GM12878 (cell line): ENCODE measurements at regions not wholly inside any gene's neighbourhood (a gene's known extent, or its start where the extent isn't known, plus 50 kb on each side); places are given as distances from the start of the nearest gene placed in this dataset.
A peak's percentile ranks its signal among the peaks of the same experiment; 100 is the strongest.

Experiments
- ATAC-seq: fragments of 200-7000 bp; cut with Tn5 transposase; 3 replicates; pipeline ENCODE4 v1.9.1; 2020; ENCODE audit warnings: mild to moderate bottlenecking, moderate library complexity
- BruUV-seq: library from RNA; stranded (reverse); fragments of 400-500 nt; replicated peaks from 2 replicates; lab custom pipeline; 2021; lab: Mats Ljungman, UMichigan
- CTCF ChIA-PET: fragments of 300-600 bp; sonication (Branson Sonifier 250); formaldehyde crosslinking; extraction: SDS; loops from one replicate; lab custom pipeline; 2021; ENCODE audit warnings: inconsistent platforms; lab: Yijun Ruan, JAX
- POLR2A ChIA-PET: fragments of 350-600 bp; formaldehyde crosslinking; extraction: SDS; loops from one replicate; lab custom pipeline; 2021; ENCODE audit warnings: inconsistent platforms; lab: Charles Lee
- RAD21 ChIA-PET: fragments of 300-600 bp; sonication (Branson Sonifier 250); formaldehyde crosslinking; loops from one replicate; lab custom pipeline; 2023; ENCODE audit warnings: antibody characterized with exemption; ENCODE audit not compliant: unreplicated experiment; lab: Charles Lee
- SMC1A ChIA-PET: fragments of 300-600 bp; sonication (Branson Sonifier 250); formaldehyde crosslinking; loops from one replicate; lab custom pipeline; 2023; ENCODE audit not compliant: unreplicated experiment, uncharacterized antibody; lab: Charles Lee
- DNase-seq: peaks from one replicate; pipeline ENCODE4 v3.0.0-alpha.2; 2011; ENCODE audit warnings: low read depth, low spot score
- FAIRE-seq: peaks from 3 replicates; lab custom pipeline; 2011; peaks lifted over from hg19 to GRCh38; lab: Jason Lieb, UNC
- H2AFZ ChIP-seq: 2 replicates; pipeline ENCODE4 v1.6.0; 2011; ENCODE audit warnings: low read depth, low read length, control low read depth; ENCODE audit not compliant: control insufficient read depth
- H3K27ac ChIP-seq: 2 replicates; pipeline ENCODE4 v1.5.1; 2011; ENCODE audit warnings: control low read depth; ENCODE audit not compliant: control insufficient read depth, insufficient read depth
- H3K27me3 ChIP-seq, 2 experiments: replicated peaks in 1 of 2; 2 replicates each; pipeline versions ENCODE4 v1.6.0 to v1.6.1; 2011; ENCODE audit warnings: low read length in 1 of 2; ENCODE audit not compliant: control insufficient read depth in 2 of 2, insufficient read depth in 2 of 2
- H3K36me3 ChIP-seq, 2 experiments: 2 replicates each; pipeline ENCODE4 v1.5.1; 2011; ENCODE audit warnings: low read length in 1 of 2; ENCODE audit not compliant: control insufficient read depth in 2 of 2, insufficient read depth in 2 of 2
- H3K4me1 ChIP-seq: 2 replicates; pipeline ENCODE4 v1.6.1; 2011; ENCODE audit warnings: mild to moderate bottlenecking, low read length, moderate library complexity, mixed read lengths; ENCODE audit not compliant: control insufficient read depth, insufficient read depth
- H3K4me2 ChIP-seq: 2 replicates; pipeline ENCODE4 v1.6.0; 2011; ENCODE audit warnings: control low read depth; ENCODE audit not compliant: control insufficient read depth, insufficient read depth
- H3K4me3 ChIP-seq: fragments of 200-600 bp; sonication (generic); 2 replicates; pipeline ENCODE4 v1.5.1; 2016
- H3K79me2 ChIP-seq: 2 replicates; pipeline ENCODE4 v1.6.0; 2011; ENCODE audit warnings: low read length; ENCODE audit not compliant: control insufficient read depth, insufficient read depth
- H3K9ac ChIP-seq: 2 replicates; pipeline ENCODE4 v1.8.0; 2011; ENCODE audit warnings: low read length, control low read depth, mixed read lengths; ENCODE audit not compliant: control insufficient read depth, insufficient read depth
- H3K9me3 ChIP-seq: replicated peaks from 3 replicates; pipeline ENCODE4 v1.5.1; 2011; ENCODE audit warnings: mild to moderate bottlenecking, low read length; ENCODE audit not compliant: control insufficient read depth, insufficient read depth
- H4K20me1 ChIP-seq: 2 replicates; pipeline ENCODE4 v1.6.0; 2011; ENCODE audit not compliant: control insufficient read depth, insufficient read depth
- ETV6 ChIP-seq, 2 experiments: fragments of 450-650 bp in 1 of 2; IDR thresholded peaks in 1 of 2; conservative IDR thresholded peaks in 1 of 2; 2 replicates each; pipeline ENCODE4 v1.6.1; 2014; ENCODE audit warnings: antibody characterized with exemption in 1 of 2, borderline replicate concordance in 1 of 2, low read depth in 1 of 2, mild to moderate bottlenecking in 1 of 2, moderate library complexity in 1 of 2
- JUNB ChIP-seq: IDR thresholded peaks from 2 replicates; pipeline ENCODE4 v1.6.1; 2016; ENCODE audit warnings: antibody characterized with exemption, mild to moderate bottlenecking
- MEF2B ChIP-seq: fragments of 450-650 bp; IDR thresholded peaks from 2 replicates; pipeline ENCODE4 v1.6.1; 2018; ENCODE audit warnings: mild to moderate bottlenecking, moderate library complexity; ENCODE audit not compliant: partially characterized antibody, poor library complexity, severe bottlenecking
- NFYB ChIP-seq: IDR thresholded peaks from 2 replicates; pipeline ENCODE4 v1.6.1; 2011; ENCODE audit warnings: low read depth, mild to moderate bottlenecking, low read length, improper control_type of control experiment, moderate library complexity; ENCODE audit not compliant: insufficient read depth
- PAX5 ChIP-seq: IDR thresholded peaks from 2 replicates; pipeline ENCODE4 v1.6.1; 2011; ENCODE audit warnings: low read depth, low read length, borderline replicate concordance
- RAD51 ChIP-seq: fragments of 450-650 bp; IDR thresholded peaks from 2 replicates; pipeline ENCODE4 v1.6.1; 2016; ENCODE audit warnings: moderate library complexity, mild to moderate bottlenecking, inconsistent platforms
- SREBF2 ChIP-seq: IDR thresholded peaks from 2 replicates; pipeline ENCODE4 v1.6.1; 2012; ENCODE audit warnings: mild to moderate bottlenecking, low read length
- SUZ12 ChIP-seq: fragments of 200-600 bp; sonication (generic); IDR thresholded peaks from one replicate; pipeline ENCODE4 v1.6.1; 2018; ENCODE audit warnings: antibody characterized with exemption, mild to moderate bottlenecking; ENCODE audit not compliant: unreplicated experiment
- TCF12 ChIP-seq: IDR thresholded peaks from 2 replicates; pipeline ENCODE4 v1.6.1; 2011; ENCODE audit warnings: low read depth, mild to moderate bottlenecking, low read length
- WGBS: methylation state at CpG from one replicate; pipeline ENCODE4 v1.1.6; 2016; ENCODE audit warnings: low lambda C conversion rate; ENCODE audit not compliant: insufficient replicate concordance, insufficient coverage; ENCODE audit errors: missing lambda C conversion rate; 5-methylcytosine and 5-hydroxymethylcytosine counted together
- in situ Hi-C: fragments of 300-500 bp; cut with MboI; formaldehyde crosslinking; loops from 9 replicates; pipeline ENCODE4 v1.14.3; 2018; ENCODE audit warnings: mixed read lengths
- intact Hi-C: fragments of 100-400 bp; cut with micrococcal nuclease; formaldehyde crosslinking; loops from one replicate; pipeline ENCODE4 v1.14.2; 2022; ENCODE audit not compliant: unreplicated experiment
- TF ChIP-seq, protein P1 (sequence below): IDR thresholded peaks from 2 replicates; pipeline ENCODE4 v1.6.1; 2011; ENCODE audit warnings: mild to moderate bottlenecking, low read depth, low read length, moderate library complexity; ENCODE audit not compliant: insufficient replicate concordance
- TF ChIP-seq, protein P2 (sequence below): fragments of 450-650 bp; IDR thresholded peaks from 2 replicates; pipeline ENCODE4 v1.6.1; 2017; ENCODE audit warnings: mild to moderate bottlenecking, low read depth, inconsistent platforms; ENCODE audit not compliant: poor library complexity, severe bottlenecking

DNA sequence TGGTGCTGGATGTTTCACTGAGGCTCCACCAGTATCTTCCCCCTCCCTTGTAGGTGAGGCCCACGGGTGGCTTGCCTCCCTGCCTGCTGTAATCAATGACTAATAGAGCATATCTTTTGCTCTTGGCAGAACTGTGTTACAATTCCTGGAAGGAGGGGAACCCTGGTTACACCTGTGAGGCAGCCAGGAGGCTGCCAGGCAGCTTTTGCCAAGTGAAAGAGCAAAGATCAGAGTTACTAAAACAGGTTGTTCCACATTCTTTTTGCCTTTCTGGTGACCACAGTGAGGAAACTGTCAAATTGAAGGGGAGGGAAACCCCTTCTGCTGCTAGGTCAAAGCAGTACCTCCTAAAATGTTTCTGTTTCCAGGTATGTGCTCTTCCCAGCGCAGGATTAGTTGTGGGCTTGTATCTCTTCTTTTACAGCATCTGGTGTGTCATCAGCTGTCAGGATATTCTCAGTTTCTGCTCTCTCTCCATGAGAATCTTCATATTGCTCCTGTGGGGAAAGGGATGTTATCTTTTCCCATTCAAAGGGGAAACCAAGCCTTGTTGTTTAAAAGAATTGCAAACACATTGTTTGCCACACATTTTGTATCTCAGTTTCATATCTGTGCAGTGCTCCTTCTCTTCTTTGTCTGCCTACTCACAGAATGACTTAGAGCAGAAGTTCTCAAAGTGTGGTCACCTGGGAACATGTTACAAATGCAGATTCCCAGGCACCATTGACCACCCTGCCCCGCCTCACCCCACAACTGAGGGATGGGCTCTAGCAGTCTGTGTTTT, 137.4 kb upstream of the UMPS start (continued):
- peak; percentile 8; the same call in 1 of the 2 replicates for TF ChIP-seq PAX5
- 0 out of 2 replicates have a peak, but pooled peaks have one; percentile 35 for TF ChIP-seq TCF12
- peak; percentile 47 for TF ChIP-seq JUNB
- TF ChIP-seq NFYB: no peak

DNA sequence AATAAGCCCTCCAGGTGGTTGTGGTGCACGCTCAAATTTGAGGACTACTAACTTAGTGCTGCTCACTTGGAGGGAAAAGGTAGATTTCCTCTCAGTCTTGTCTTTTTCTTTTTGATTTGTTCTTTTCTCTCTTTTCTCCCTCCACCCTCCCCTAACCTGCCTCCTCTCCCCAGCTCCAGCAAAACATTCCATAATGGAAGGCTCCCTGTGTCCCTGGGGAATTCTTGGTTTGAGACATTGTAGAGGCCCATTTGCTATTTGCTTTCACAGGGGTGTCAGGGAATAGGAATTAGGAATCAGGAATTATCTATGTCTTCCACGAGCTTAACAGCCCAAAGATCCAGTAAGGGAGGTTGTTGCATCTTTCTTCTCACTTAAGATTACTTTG, 136.8 kb upstream of the UMPS start:
- H3K9me3 ChIP-seq: no peaks in the 10 kb centered on the region
- FAIRE-seq (no peak), ATAC-seq (no peak), DNase-seq (no peak)
- peak overlapping the region; percentile 67 for H3K27ac ChIP-seq
- ChIA-PET CTCF (interaction anchor here (2.3 kb wide), 1 partner anchor 16 kb away, joined by 8 read pairs; no protein-coding TSS in a partner anchor), SMC1A (interaction anchor here (0.7 to 4.4 kb wide), 10 partner anchors 16 to 259 kb away, joined by 3 to 21 read pairs (median 6); no protein-coding TSS in a partner anchor), POLR2A (interaction anchor here (0.7 kb wide), 1 partner anchor 46 kb away, joined by 3 read pairs; no protein-coding TSS in a partner anchor), RAD21 (interaction anchor here (1.0 to 3.1 kb wide), 4 partner anchors 23 to 57 kb away, joined by 3 to 17 read pairs (median 4); no protein-coding TSS in a partner anchor)
- peak overlapping the region; percentile 71 for H3K4me2 ChIP-seq
- no peaks in the 10 kb centered on the region for H3K27me3 ChIP-seq
- TF ChIP-seq SUZ12 (no peak), RAD51 (0 out of 2 replicates have a peak, but pooled peaks have one; percentile 3), SREBF2 (no peak), MEF2B (peak; percentile 57), ETV6 (conservative IDR thresholded peaks at IDR 0.05 in 1 of 2, IDR thresholded peaks at IDR 0.05 in 1 of 2; ENCODE audit: borderline replicate concordance in 1 of 2, low read depth in 1 of 2) (no peak)
- TF ChIP-seq, protein P1, sequence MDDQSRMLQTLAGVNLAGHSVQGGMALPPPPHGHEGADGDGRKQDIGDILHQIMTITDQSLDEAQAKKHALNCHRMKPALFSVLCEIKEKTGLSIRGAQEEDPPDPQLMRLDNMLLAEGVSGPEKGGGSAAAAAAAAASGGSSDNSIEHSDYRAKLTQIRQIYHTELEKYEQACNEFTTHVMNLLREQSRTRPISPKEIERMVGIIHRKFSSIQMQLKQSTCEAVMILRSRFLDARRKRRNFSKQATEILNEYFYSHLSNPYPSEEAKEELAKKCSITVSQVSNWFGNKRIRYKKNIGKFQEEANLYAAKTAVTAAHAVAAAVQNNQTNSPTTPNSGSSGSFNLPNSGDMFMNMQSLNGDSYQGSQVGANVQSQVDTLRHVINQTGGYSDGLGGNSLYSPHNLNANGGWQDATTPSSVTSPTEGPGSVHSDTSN: no peak
- TF ChIP-seq, protein P2, sequence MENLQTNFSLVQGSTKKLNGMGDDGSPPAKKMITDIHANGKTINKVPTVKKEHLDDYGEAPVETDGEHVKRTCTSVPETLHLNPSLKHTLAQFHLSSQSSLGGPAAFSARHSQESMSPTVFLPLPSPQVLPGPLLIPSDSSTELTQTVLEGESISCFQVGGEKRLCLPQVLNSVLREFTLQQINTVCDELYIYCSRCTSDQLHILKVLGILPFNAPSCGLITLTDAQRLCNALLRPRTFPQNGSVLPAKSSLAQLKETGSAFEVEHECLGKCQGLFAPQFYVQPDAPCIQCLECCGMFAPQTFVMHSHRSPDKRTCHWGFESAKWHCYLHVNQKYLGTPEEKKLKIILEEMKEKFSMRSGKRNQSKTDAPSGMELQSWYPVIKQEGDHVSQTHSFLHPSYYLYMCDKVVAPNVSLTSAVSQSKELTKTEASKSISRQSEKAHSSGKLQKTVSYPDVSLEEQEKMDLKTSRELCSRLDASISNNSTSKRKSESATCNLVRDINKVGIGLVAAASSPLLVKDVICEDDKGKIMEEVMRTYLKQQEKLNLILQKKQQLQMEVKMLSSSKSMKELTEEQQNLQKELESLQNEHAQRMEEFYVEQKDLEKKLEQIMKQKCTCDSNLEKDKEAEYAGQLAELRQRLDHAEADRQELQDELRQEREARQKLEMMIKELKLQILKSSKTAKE: peak; percentile 11
- intact Hi-C loops: no loop called here
- no TSS peak for BruUV-seq
- no peaks in the 10 kb centered on the region for H3K79me2 ChIP-seq
- peak overlapping the region; percentile 14; the same call in 1 of the 2 replicates for H3K9ac ChIP-seq
- H4K20me1 ChIP-seq: no peaks in the 10 kb centered on the region
- in situ Hi-C loops: no loop called here
- H2AFZ ChIP-seq: peak overlapping the region; percentile 49
- peaks cover 22% of the 10 kb centered on the region for H3K4me1 ChIP-seq
- 0% methylated on average over 2 of the region's 2 CpGs for WGBS
- no peaks in the 10 kb centered on the region for H3K36me3 ChIP-seq
- no peak overlapping the region for H3K4me3 ChIP-seq
